K562 (cell line): ENCODE measurements at regions not wholly inside any gene's neighbourhood (a gene's known extent, or its start where the extent isn't known, plus 50 kb on each side); places are given as distances from the start of the nearest gene placed in this dataset.

Experiments used
- ATAC-seq: fragments of 200-7000 bp; cut with Tn5 transposase; 3 replicates; pipeline ENCODE4 v1.9.1; 2020; ENCODE audit warnings: moderate library complexity
- BruUV-seq: library from RNA; stranded (reverse); fragments of 400-500 nt; replicated peaks from 2 replicates; lab custom pipeline; 2021; lab: Mats Ljungman, UMichigan
- CTCF ChIA-PET: fragments of 300-600 bp; formaldehyde crosslinking; extraction: SDS; loops from one replicate; lab custom pipeline; 2021; ENCODE audit warnings: low intra/inter-chr PET ratio; lab: Yijun Ruan, JAX
- POLR2A ChIA-PET: fragments of 300-600, 350-650 bp; sonication (Branson Sonifier 250); formaldehyde crosslinking; extraction: SDS; loops from one replicate; lab custom pipeline; 2021; ENCODE audit warnings: antibody characterized with exemption, inconsistent platforms; lab: Yijun Ruan, JAX
- DNase-seq, 4 experiments: peaks; one replicate each; pipeline versions ENCODE4 v3.0.0 to v3.0.0-alpha.2; 2011 to 2018; ENCODE audit warnings: low spot score in 3 of 4, mixed read lengths in 3 of 4; ENCODE audit errors: extremely low read depth in 1 of 4
- FAIRE-seq: peaks from 2 replicates; lab custom pipeline; 2011; peaks lifted over from hg19 to GRCh38; lab: Jason Lieb, UNC
- H2AFZ ChIP-seq: 2 replicates; pipeline ENCODE4 v1.6.0; 2011; ENCODE audit warnings: low read depth, low read length, control low read depth, inconsistent platforms
- H3K27ac ChIP-seq: fragments of 200-600 bp; 3 replicates; pipeline ENCODE4 v1.8.0; 2011; ENCODE audit warnings: low read depth, mild to moderate bottlenecking, control low read depth, inconsistent platforms, low read length, moderate library complexity, mixed read lengths; ENCODE audit errors: extremely low read depth
- H3K27me3 ChIP-seq, 2 experiments: fragments of 300-600 bp in 1 of 2; 2 replicates in 1 of 2; 3 replicates in 1 of 2; pipeline versions ENCODE4 v1.6.0 to v1.8.0; 2011; ENCODE audit warnings: inconsistent platforms in 2 of 2, low read length in 2 of 2, mild to moderate bottlenecking in 1 of 2, mixed read lengths in 1 of 2, moderate library complexity in 1 of 2; ENCODE audit not compliant: control insufficient read depth in 2 of 2, insufficient read depth in 2 of 2
- H3K36me3 ChIP-seq: fragments of 300-600 bp; 3 replicates; pipeline ENCODE4 v1.8.0; 2011; ENCODE audit warnings: mild to moderate bottlenecking, low read length, inconsistent platforms; ENCODE audit not compliant: control insufficient read depth, insufficient read depth
- H3K4me1 ChIP-seq, 2 experiments: fragments of 200-600 bp in 1 of 2; replicated peaks in 1 of 2; 2 replicates in 1 of 2; 3 replicates in 1 of 2; pipeline versions ENCODE4 v1.5.1 to v1.8.0; 2011; ENCODE audit warnings: inconsistent platforms in 2 of 2, low read length in 2 of 2, mild to moderate bottlenecking in 1 of 2, mixed read lengths in 1 of 2, moderate library complexity in 1 of 2; ENCODE audit not compliant: control insufficient read depth in 2 of 2, insufficient read depth in 2 of 2
- H3K4me2 ChIP-seq: 2 replicates; pipeline ENCODE4 v1.6.1; 2011; ENCODE audit warnings: low read length, control low read depth, inconsistent platforms, mixed read lengths; ENCODE audit not compliant: insufficient read depth
- H3K4me3 ChIP-seq: fragments of 200-600 bp; sonication (generic), shearing (Covaris generic); 2 replicates; pipeline ENCODE4 v1.5.1; 2016; ENCODE audit warnings: control low read depth, inconsistent platforms
- H3K79me2 ChIP-seq: fragments of 200-600 bp; 3 replicates; pipeline ENCODE4 v1.8.0; 2011; ENCODE audit warnings: low read length, inconsistent platforms; ENCODE audit not compliant: control insufficient read depth, insufficient read depth
- H3K9ac ChIP-seq, 2 experiments: 2 replicates each; pipeline versions ENCODE4 v1.6.0 to v1.6.1; 2011; ENCODE audit warnings: low read depth in 2 of 2, low read length in 2 of 2, control low read depth in 1 of 2, inconsistent platforms in 1 of 2, mild to moderate bottlenecking in 1 of 2, mixed read lengths in 1 of 2; ENCODE audit not compliant: insufficient read depth in 1 of 2
- H3K9me1 ChIP-seq: one replicate; pipeline ENCODE4 v1.6.0; 2011; ENCODE audit warnings: inconsistent platforms, mild to moderate bottlenecking, low read length, moderate library complexity; ENCODE audit not compliant: control insufficient read depth, insufficient read depth
- H3K9me3 ChIP-seq: replicated peaks from 2 replicates; pipeline ENCODE4 v1.5.1; 2011; ENCODE audit warnings: low read depth, low read length, inconsistent platforms; ENCODE audit not compliant: control insufficient read depth, insufficient read depth
- H4K20me1 ChIP-seq: replicated peaks from 2 replicates; pipeline ENCODE4 v1.6.1; 2011; ENCODE audit warnings: low read length, inconsistent platforms, mixed read lengths; ENCODE audit not compliant: control insufficient read depth, insufficient read depth
- C11orf30 ChIP-seq: fragments of 450-650 bp; IDR thresholded peaks from 2 replicates; pipeline ENCODE4 v1.6.1; 2016; ENCODE audit warnings: low read depth, mild to moderate bottlenecking
- CEBPG ChIP-seq, 3 experiments: fragments of 200-800 bp in 1 of 3; sonication (Bioruptor generic) in 1 of 3; sonication (generic) in 1 of 3; formaldehyde crosslinking in 1 of 3; IDR thresholded peaks in 2 of 3; conservative IDR thresholded peaks in 1 of 3; 2 replicates each; pipeline versions ENCODE4 v1.6.1 to v1.8.0; 2016 to 2022; ENCODE audit warnings: missing compliant biosample characterization in 2 of 3, missing genetic modification characterization in 2 of 3, mild to moderate bottlenecking in 1 of 3, missing genetic modification reagents in 1 of 3
- KAT8 ChIP-seq: fragments of 450-650 bp; IDR thresholded peaks from 2 replicates; pipeline ENCODE4 v1.6.1; 2016; ENCODE audit warnings: low read depth, mild to moderate bottlenecking
- RBFOX2 ChIP-seq: fragments of 200-400 bp; formaldehyde crosslinking; IDR thresholded peaks from 2 replicates; pipeline ENCODE4 v1.6.1; 2017; ENCODE audit warnings: low read depth, mild to moderate bottlenecking, low read length, moderate library complexity
- SP2 ChIP-seq: IDR thresholded peaks from 2 replicates; pipeline ENCODE4 v1.6.1; 2011; ENCODE audit warnings: mild to moderate bottlenecking, low read depth, low read length, moderate library complexity; ENCODE audit not compliant: poor library complexity, severe bottlenecking; ENCODE audit errors: extremely low read depth
- ZNF316 ChIP-seq: fragments of 450-650 bp; IDR thresholded peaks from 2 replicates; pipeline ENCODE4 v1.6.1; 2016
- WGBS: fragments of 100-300 bp; shearing (Covaris generic); methylation state at CpG from one replicate; pipeline ENCODE4 v1.1.6; 2016; ENCODE audit warnings: low coverage, mixed read lengths; ENCODE audit not compliant: insufficient coverage; ENCODE audit errors: missing lambda C conversion rate; 5-methylcytosine and 5-hydroxymethylcytosine counted together
- in situ Hi-C: fragments of 300-500 bp; cut with MboI; formaldehyde crosslinking; loops from 4 replicates; pipeline ENCODE4 v1.15.0; 2018; ENCODE audit warnings: inconsistent platforms, mixed read lengths
- intact Hi-C: fragments of 100-400 bp; cut with micrococcal nuclease; formaldehyde crosslinking; loops from 2 replicates; pipeline ENCODE4 v1.14.2; 2022
- TF ChIP-seq, protein P1 (sequence below): fragments of 450-650 bp; formaldehyde crosslinking; IDR thresholded peaks from 2 replicates; pipeline ENCODE4 v1.4.0; 2022; ENCODE audit warnings: missing genetic modification characterization

GRCh38 chrX:112279940-112280339 is 197.4 kb upstream of the TRPC5 start:
- Histone ChIP-seq H3K79me2 (no peaks in the 10 kb centered on the region), H3K9ac (no peak overlapping the region), H2AFZ (no peak overlapping the region), H3K4me1 (no peaks in the 10 kb centered on the region), H3K9me3 (no peaks in the 10 kb centered on the region), H3K4me3 (no peak overlapping the region), H4K20me1 (no peaks in the 10 kb centered on the region), H3K36me3 (no peaks in the 10 kb centered on the region), H3K27ac (no peak overlapping the region), H3K27me3 (no peaks in the 10 kb centered on the region), H3K4me2 (no peak overlapping the region), H3K9me1 (no peaks in the 10 kb centered on the region)
- no peak for TF ChIP-seq KAT8
- TF ChIP-seq ZNF316: peak; percentile 52
- TF ChIP-seq CEBPG (CRISPR knock-in tag; IDR thresholded peaks at IDR 0.05): no peak
- no peak for TF ChIP-seq CEBPG (tag; conservative IDR thresholded peaks at IDR 0.05 in 1 of 2, IDR thresholded peaks at IDR 0.05 in 1 of 2)
- TF ChIP-seq SP2: no peak
- TF ChIP-seq RBFOX2: no peak
- TF ChIP-seq C11orf30: peak; percentile 23; the same call in 1 of the 2 replicates
- TF ChIP-seq, protein P1, sequence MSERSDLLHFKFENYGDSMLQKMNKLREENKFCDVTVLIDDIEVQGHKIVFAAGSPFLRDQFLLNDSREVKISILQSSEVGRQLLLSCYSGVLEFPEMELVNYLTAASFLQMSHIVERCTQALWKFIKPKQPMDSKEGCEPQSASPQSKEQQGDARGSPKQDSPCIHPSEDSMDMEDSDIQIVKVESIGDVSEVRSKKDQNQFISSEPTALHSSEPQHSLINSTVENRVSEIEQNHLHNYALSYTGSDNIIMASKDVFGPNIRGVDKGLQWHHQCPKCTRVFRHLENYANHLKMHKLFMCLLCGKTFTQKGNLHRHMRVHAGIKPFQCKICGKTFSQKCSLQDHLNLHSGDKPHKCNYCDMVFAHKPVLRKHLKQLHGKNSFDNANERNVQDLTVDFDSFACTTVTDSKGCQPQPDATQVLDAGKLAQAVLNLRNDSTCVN: no peak
- intact Hi-C loops (no loop called here), in situ Hi-C loops (no loop called here)
- FAIRE-seq (no peak), DNase-seq (no peak), ATAC-seq (no peak)
- ChIA-PET CTCF (no interaction called here), POLR2A (interaction anchor here (0.7 kb wide), 1 partner anchor 299 kb away, joined by 3 read pairs; no protein-coding TSS in a partner anchor)
- 0% methylated on average over 1 of the region's 1 CpG for WGBS
- BruUV-seq: no TSS peak
